GM23338 (cell line): ENCODE measurements at regions not wholly inside any gene's neighbourhood (a gene's known extent, or its start where the extent isn't known, plus 50 kb on each side); places are given as distances from the start of the nearest gene placed in this dataset.

Source experiments
- CREB1 ChIP-seq: fragments of 250-450 bp; sonication (Bioruptor Pico); IDR thresholded peaks from 2 replicates; pipeline ENCODE4 v1.5.0; 2020; ENCODE audit warnings: low read depth, mild to moderate bottlenecking, moderate library complexity
- CTCF ChIP-seq, 2 experiments: fragments of 200-600 bp in 1 of 2; sonication (generic) in 1 of 2; conservative IDR thresholded peaks; 2 replicates each; pipeline versions ENCODE4 v1.5.1 to v1.6.1; 2016 to 2017; ENCODE audit warnings: antibody characterized with exemption in 2 of 2, low read depth in 2 of 2, mild to moderate bottlenecking in 2 of 2, moderate library complexity in 1 of 2
- EZH2 ChIP-seq: fragments of 200-600 bp; sonication (generic); IDR thresholded peaks from one replicate; pipeline ENCODE4 v1.8.0; 2017; ENCODE audit warnings: antibody characterized with exemption, mild to moderate bottlenecking, low read depth; ENCODE audit not compliant: unreplicated experiment
- EZH2phosphoT487 ChIP-seq: fragments of 200-600 bp; sonication (generic); IDR thresholded peaks from one replicate; pipeline ENCODE4 v1.8.1; 2018; ENCODE audit warnings: antibody characterized with exemption; ENCODE audit not compliant: unreplicated experiment
- NANOG ChIP-seq: IDR thresholded peaks from 2 replicates; pipeline ENCODE4 v1.6.1; 2016; ENCODE audit warnings: antibody characterized with exemption, borderline replicate concordance
- POLR2AphosphoS5 ChIP-seq: IDR thresholded peaks from 2 replicates; pipeline ENCODE4 v1.6.1; 2016; ENCODE audit warnings: antibody characterized with exemption, low read depth
- STAT1 ChIP-seq: IDR thresholded peaks from one replicate; pipeline ENCODE4 v1.6.1; 2016; ENCODE audit warnings: antibody characterized with exemption; ENCODE audit not compliant: unreplicated experiment
- TF ChIP-seq, protein P1 (sequence below): IDR thresholded peaks from one replicate; pipeline ENCODE4 v1.6.1; 2018; ENCODE audit warnings: antibody characterized with exemption; ENCODE audit not compliant: unreplicated experiment

DNA sequence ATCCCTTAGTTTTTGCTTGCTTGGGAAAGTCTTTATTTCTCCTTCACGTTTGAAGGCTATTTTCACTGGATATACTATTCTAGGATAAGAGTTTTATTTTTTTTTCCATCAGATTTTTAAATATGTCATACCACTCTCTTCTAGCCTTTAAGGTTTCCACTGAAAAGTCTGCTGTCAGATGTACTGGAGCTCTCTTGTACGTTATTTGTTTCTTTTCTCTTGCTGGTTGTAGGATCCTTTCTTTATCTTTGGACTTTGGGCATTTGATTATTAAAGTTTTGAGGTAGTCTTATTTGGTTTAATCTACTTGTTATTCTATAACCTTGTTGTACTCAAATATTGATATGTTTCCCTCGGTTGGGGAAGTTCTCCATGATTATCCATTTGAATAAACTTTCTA lies 848.4 kb upstream of the COX7C start:
- no peak for TF ChIP-seq NANOG
- no peak for TF ChIP-seq CTCF (conservative IDR thresholded peaks at IDR 0.05; ENCODE audit: low read depth in 2 of 2)
- no peak for TF ChIP-seq EZH2
- no peak for TF ChIP-seq POLR2AphosphoS5
- TF ChIP-seq STAT1: no peak
- TF ChIP-seq, protein P1, sequence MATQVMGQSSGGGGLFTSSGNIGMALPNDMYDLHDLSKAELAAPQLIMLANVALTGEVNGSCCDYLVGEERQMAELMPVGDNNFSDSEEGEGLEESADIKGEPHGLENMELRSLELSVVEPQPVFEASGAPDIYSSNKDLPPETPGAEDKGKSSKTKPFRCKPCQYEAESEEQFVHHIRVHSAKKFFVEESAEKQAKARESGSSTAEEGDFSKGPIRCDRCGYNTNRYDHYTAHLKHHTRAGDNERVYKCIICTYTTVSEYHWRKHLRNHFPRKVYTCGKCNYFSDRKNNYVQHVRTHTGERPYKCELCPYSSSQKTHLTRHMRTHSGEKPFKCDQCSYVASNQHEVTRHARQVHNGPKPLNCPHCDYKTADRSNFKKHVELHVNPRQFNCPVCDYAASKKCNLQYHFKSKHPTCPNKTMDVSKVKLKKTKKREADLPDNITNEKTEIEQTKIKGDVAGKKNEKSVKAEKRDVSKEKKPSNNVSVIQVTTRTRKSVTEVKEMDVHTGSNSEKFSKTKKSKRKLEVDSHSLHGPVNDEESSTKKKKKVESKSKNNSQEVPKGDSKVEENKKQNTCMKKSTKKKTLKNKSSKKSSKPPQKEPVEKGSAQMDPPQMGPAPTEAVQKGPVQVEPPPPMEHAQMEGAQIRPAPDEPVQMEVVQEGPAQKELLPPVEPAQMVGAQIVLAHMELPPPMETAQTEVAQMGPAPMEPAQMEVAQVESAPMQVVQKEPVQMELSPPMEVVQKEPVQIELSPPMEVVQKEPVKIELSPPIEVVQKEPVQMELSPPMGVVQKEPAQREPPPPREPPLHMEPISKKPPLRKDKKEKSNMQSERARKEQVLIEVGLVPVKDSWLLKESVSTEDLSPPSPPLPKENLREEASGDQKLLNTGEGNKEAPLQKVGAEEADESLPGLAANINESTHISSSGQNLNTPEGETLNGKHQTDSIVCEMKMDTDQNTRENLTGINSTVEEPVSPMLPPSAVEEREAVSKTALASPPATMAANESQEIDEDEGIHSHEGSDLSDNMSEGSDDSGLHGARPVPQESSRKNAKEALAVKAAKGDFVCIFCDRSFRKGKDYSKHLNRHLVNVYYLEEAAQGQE: no peak
- TF ChIP-seq CREB1 (CRISPR knock-in tag): no peak
- no peak for TF ChIP-seq EZH2phosphoT487
